ENCODE measurements at regions not wholly inside any gene's neighbourhood (a gene's known extent, or its start where the extent isn't known, plus 50 kb on each side); places are given as distances from the start of the nearest gene placed in this dataset.

DNA sequence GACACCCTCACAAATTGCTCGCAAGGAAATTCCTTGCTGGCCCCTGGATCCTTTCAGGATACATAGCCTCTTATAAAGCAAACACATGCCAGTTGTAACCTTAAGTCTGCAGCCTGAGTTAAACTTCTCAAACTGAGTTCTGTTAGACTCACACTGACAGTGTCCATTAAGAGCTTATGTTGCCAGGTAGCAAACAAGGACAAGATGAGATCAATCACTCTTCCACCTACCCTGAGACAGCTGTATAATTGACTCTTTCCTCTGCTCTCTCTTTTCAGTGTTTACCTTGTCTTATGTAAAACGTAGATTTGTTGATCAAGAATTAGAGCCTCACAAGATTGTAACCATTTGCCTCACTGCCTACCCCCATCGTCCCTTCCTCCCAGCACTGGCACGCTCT lies 359.8 kb downstream of the EPM2A start:
- no peaks in the 10 kb centered on the region for H3K27me3 Mint-ChIP-seq (ENCODE audit: unreplicated experiment)
- TF ChIP-seq CTCF (IDR thresholded peaks at IDR 0.05; ENCODE audit: partially characterized antibody, unreplicated experiment), result no peak
- no peaks in the 10 kb centered on the region for H3K4me1 Mint-ChIP-seq (ENCODE audit: low read depth, unreplicated experiment)
- peaks cover 7% of the 10 kb centered on the region for H3K36me3 Mint-ChIP-seq (ENCODE audit: unreplicated experiment)
- no peak for DNase-seq
- no peak overlapping the region for H3K4me3 Mint-ChIP-seq (ENCODE audit: unreplicated experiment)
- H3K27ac Mint-ChIP-seq (ENCODE audit: unreplicated experiment), result no peak overlapping the region
- peaks cover 4% of the 10 kb centered on the region for H3K9me3 Mint-ChIP-seq (ENCODE audit: unreplicated experiment)

DNA sequence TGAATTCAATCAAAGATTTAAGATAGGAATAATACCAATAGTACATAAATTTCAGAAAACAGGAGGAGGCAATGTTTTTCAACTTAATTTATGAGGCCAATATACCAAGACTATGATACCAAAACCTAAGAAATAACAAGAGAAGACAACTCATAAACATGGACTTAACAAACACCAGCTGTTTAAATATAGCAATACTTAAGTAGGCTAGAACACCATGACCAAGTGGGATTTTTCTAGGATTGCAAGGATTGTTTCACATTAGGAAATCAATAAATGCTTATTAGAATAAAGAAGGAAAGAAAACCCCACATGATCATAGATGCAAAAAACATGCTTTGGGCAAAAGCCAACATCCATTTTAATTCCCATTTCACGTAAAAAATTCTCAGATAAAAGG lies 355.1 kb downstream of the EPM2A start:
- TF ChIP-seq CTCF (IDR thresholded peaks at IDR 0.05; ENCODE audit: partially characterized antibody, unreplicated experiment), result no peak
- no peak overlapping the region for H3K27ac Mint-ChIP-seq (ENCODE audit: unreplicated experiment)
- no peak overlapping the region for H3K4me3 Mint-ChIP-seq (ENCODE audit: unreplicated experiment)
- H3K4me1 Mint-ChIP-seq (ENCODE audit: low read depth, unreplicated experiment), result no peaks in the 10 kb centered on the region
- no peaks in the 10 kb centered on the region for H3K27me3 Mint-ChIP-seq (ENCODE audit: unreplicated experiment)
- peaks cover 4% of the 10 kb centered on the region for H3K9me3 Mint-ChIP-seq (ENCODE audit: unreplicated experiment)
- no peak for DNase-seq
- peaks cover 7% of the 10 kb centered on the region for H3K36me3 Mint-ChIP-seq (ENCODE audit: unreplicated experiment)

DNA sequence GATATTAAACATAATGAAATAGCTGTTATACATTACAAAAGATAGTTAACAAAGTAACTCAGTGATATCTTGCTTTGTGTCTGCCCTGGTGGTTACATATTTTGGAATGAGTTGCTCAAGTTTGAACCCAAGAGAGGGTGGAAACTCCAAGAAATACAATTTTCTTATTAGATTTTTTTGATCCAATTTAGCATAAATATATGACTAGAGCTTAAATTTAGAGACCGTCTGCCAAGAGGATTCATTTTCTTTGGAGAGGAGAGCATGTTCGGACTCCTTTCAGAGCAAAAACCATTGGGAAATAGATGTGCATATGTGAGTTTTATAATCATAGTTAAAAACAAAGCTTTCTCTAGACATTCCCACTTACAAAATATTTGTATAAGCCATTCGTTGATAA lies 353.4 kb downstream of the EPM2A start:
- Mint-ChIP-seq H3K4me3 (ENCODE audit: unreplicated experiment) (no peak overlapping the region), H3K36me3 (ENCODE audit: unreplicated experiment) (peaks cover 7% of the 10 kb centered on the region), H3K9me3 (ENCODE audit: unreplicated experiment) (peaks cover 4% of the 10 kb centered on the region), H3K27ac (ENCODE audit: unreplicated experiment) (no peak overlapping the region), H3K4me1 (ENCODE audit: low read depth, unreplicated experiment) (no peaks in the 10 kb centered on the region), H3K27me3 (ENCODE audit: unreplicated experiment) (no peaks in the 10 kb centered on the region)
- no peak for DNase-seq
- no peak for TF ChIP-seq CTCF (IDR thresholded peaks at IDR 0.05; ENCODE audit: partially characterized antibody, unreplicated experiment)

DNA sequence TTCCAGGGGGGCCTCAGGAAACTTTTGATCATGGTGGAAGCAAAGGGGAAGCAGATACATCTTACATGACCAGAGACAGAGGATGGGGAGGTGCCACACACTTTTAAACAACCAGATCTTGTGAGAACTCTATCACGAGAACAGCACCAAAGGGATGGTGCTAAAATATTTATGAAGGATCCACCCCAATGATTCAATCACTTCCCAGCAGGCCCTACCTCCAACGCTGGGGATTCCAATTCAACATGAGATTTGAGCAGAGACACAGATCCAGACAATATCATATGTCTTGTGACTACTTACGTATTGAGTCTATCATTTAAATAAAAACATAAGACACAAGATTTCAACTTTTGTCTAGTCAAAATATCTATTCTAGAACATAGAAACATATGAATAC lies 351.9 kb downstream of the EPM2A start:
- Mint-ChIP-seq H3K9me3 (ENCODE audit: unreplicated experiment) (no peaks in the 10 kb centered on the region), H3K27ac (ENCODE audit: unreplicated experiment) (no peak overlapping the region), H3K4me3 (ENCODE audit: unreplicated experiment) (no peak overlapping the region), H3K36me3 (ENCODE audit: unreplicated experiment) (no peaks in the 10 kb centered on the region), H3K4me1 (ENCODE audit: low read depth, unreplicated experiment) (no peaks in the 10 kb centered on the region), H3K27me3 (ENCODE audit: unreplicated experiment) (no peaks in the 10 kb centered on the region)
- no peak for TF ChIP-seq CTCF (IDR thresholded peaks at IDR 0.05; ENCODE audit: partially characterized antibody, unreplicated experiment)
- no peak for DNase-seq

DNA sequence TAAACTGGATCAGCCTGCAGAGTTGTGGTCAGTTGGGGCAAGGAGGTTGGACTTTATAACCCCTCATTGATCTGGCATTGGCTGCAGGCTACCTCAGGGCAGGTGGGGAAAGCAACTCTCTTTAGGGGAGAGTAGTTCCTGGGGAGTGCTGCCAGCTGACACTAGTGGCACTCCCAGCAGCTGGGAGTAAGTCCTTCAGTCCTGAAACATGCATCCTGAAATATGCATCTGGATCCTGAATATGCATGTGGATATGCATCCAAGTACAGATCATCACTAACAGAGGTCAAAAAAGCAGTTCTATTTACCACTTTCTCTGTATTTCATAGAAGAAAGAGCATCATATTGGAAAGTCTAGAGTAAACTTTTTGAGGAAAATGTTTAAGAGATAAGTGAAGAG lies 350.8 kb downstream of the EPM2A start:
- Mint-ChIP-seq H3K9me3 (ENCODE audit: unreplicated experiment) (no peaks in the 10 kb centered on the region), H3K27ac (ENCODE audit: unreplicated experiment) (no peak overlapping the region), H3K4me3 (ENCODE audit: unreplicated experiment) (no peak overlapping the region), H3K4me1 (ENCODE audit: low read depth, unreplicated experiment) (no peaks in the 10 kb centered on the region), H3K36me3 (ENCODE audit: unreplicated experiment) (no peaks in the 10 kb centered on the region), H3K27me3 (ENCODE audit: unreplicated experiment) (no peaks in the 10 kb centered on the region)
- TF ChIP-seq CTCF (IDR thresholded peaks at IDR 0.05; ENCODE audit: partially characterized antibody, unreplicated experiment), result no peak
- DNase-seq, result no peak
